Progenitor cell of endocrine pancreas (in vitro differentiated cells): ENCODE measurements at regions not wholly inside any gene's neighbourhood (a gene's known extent, or its start where the extent isn't known, plus 50 kb on each side); places are given as distances from the start of the nearest gene placed in this dataset.

Source experiments
- DNase-seq: peaks from one replicate; pipeline ENCODE4 v3.0.0; 2021; ENCODE audit warnings: low spot score; ENCODE audit not compliant: unreplicated experiment
- H3K27ac Mint-ChIP-seq: 2 replicates; pipeline ENCODE4 v1.8.0; 2021; ENCODE audit warnings: mild to moderate bottlenecking, moderate library complexity, mixed read lengths
- H3K27me3 Mint-ChIP-seq: 2 replicates; pipeline ENCODE4 v1.8.0; 2021; ENCODE audit warnings: mixed read lengths
- H3K36me3 Mint-ChIP-seq: 2 replicates; pipeline ENCODE4 v1.8.0; 2022; ENCODE audit warnings: mixed read lengths; ENCODE audit not compliant: insufficient read depth
- H3K4me1 Mint-ChIP-seq: 2 replicates; pipeline ENCODE4 v1.8.0; 2021; ENCODE audit warnings: low read depth, mixed read lengths
- H3K4me3 Mint-ChIP-seq: 2 replicates; pipeline ENCODE4 v1.8.0; 2021; ENCODE audit warnings: low read depth, mild to moderate bottlenecking, moderate library complexity, mixed read lengths
- H3K9me3 Mint-ChIP-seq: 2 replicates; pipeline ENCODE4 v1.8.0; 2021; ENCODE audit warnings: low read depth, mixed read lengths
- TF ChIP-seq, protein P1 (sequence below): fragments of 200-600 bp; sonication (generic); IDR thresholded peaks from one replicate; pipeline ENCODE4 v1.5.0; 2021; ENCODE audit warnings: antibody characterized with exemption, mild to moderate bottlenecking; ENCODE audit not compliant: unreplicated experiment

DNA sequence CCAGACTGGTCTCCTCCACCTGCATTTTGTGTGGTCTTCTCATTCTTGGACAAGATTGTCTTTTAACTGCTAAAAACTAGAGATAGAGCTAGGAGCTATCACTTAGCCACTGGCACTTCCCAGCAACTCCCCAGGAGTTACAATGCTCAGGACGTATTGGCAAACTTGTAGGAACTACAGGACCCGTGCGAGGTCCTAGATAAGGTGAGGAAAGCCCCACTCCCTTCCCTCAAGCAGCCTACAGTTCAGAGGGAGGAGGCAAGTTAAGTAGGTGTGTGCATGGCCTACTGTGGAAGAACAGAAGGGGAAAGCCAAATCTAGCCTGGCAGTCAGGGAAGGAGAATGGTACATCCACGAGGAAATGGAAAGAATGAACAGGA lies 504.7 kb upstream of the PROK2 start:
- H3K27ac Mint-ChIP-seq, result no peak overlapping the region

DNA sequence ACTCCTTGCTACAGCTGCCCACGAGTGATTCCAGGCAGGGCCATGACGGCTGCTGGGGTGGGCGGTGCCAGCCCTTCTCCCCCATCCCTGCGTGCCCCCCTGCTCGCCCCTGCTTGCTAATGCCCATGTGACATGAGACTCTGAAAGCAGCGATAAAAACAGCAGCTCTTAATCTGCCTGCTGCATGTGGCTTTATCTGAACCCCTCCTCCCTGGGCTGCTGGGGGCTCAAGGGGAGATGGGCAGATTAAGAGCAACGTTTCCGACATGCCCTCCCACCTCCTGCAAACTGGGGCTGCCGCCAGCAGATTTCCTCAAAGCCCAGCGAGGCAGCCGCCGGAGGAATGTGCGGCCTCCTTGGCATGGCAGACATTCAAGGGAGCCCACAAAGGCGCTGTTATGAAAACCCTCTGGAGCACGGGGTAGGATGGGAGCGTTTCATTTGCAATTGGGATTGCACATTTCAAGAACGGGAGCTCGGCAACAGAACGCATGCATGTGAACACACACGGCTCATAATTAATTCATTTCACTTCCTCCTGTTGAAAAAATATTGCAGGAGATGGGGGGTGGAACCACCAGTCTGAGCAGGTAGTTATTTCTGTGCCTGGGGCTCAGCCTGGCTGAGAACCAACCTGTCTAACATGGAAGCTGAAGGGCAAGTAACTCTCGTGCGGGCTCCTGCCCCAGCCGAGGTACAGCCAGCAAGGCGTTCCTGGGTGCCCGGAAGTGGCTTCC lies 504.2 kb upstream of the PROK2 start:
- TF ChIP-seq, protein P1, sequence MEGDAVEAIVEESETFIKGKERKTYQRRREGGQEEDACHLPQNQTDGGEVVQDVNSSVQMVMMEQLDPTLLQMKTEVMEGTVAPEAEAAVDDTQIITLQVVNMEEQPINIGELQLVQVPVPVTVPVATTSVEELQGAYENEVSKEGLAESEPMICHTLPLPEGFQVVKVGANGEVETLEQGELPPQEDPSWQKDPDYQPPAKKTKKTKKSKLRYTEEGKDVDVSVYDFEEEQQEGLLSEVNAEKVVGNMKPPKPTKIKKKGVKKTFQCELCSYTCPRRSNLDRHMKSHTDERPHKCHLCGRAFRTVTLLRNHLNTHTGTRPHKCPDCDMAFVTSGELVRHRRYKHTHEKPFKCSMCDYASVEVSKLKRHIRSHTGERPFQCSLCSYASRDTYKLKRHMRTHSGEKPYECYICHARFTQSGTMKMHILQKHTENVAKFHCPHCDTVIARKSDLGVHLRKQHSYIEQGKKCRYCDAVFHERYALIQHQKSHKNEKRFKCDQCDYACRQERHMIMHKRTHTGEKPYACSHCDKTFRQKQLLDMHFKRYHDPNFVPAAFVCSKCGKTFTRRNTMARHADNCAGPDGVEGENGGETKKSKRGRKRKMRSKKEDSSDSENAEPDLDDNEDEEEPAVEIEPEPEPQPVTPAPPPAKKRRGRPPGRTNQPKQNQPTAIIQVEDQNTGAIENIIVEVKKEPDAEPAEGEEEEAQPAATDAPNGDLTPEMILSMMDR, result no peak
- Mint-ChIP-seq H3K27me3 (peaks cover 27% of the 10 kb centered on the region), H3K27ac (no peak overlapping the region), H3K4me1 (peaks cover 3% of the 10 kb centered on the region), H3K36me3 (no peaks in the 10 kb centered on the region), H3K9me3 (peaks cover 3% of the 10 kb centered on the region), H3K4me3 (no peak overlapping the region)
- DNase-seq, result no peak

More for the DNA sequence above, 504.7 kb upstream of the PROK2 start:
- TF ChIP-seq, protein P1, result no peak
- peaks cover 3% of the 10 kb centered on the region for H3K9me3 Mint-ChIP-seq
- H3K36me3 Mint-ChIP-seq, result no peaks in the 10 kb centered on the region
- no peak overlapping the region for H3K4me3 Mint-ChIP-seq
- H3K4me1 Mint-ChIP-seq, result peaks cover 3% of the 10 kb centered on the region
- H3K27me3 Mint-ChIP-seq, result peaks cover 32% of the 10 kb centered on the region
- DNase-seq, result no peak

DNA sequence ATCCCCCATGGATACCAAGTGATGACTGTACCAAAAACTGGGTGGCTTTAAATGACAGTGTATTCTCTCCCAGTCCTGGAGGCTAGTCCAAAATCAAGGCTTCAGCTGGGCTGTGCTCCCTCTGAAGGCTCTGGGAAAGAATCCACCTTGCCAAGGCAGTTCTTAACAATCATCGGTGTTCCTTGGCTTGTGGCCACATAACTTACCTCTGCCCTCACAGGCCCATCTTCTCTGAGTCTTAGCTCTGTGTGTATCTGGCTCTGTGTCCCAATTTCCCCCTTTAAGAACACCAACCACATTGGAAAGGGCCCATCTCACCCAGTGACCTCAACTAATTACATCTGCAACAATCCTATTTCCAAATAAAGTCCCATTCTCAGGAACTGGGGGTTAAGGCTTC lies 503.0 kb upstream of the PROK2 start:
- peaks cover 5% of the 10 kb centered on the region for H3K9me3 Mint-ChIP-seq
- peaks cover 26% of the 10 kb centered on the region for H3K27me3 Mint-ChIP-seq
- no peak overlapping the region for H3K4me3 Mint-ChIP-seq
- TF ChIP-seq, protein P1, result no peak
- H3K36me3 Mint-ChIP-seq, result no peaks in the 10 kb centered on the region
- H3K27ac Mint-ChIP-seq, result no peak overlapping the region
- H3K4me1 Mint-ChIP-seq, result peaks cover 3% of the 10 kb centered on the region
- no peak for DNase-seq

DNA sequence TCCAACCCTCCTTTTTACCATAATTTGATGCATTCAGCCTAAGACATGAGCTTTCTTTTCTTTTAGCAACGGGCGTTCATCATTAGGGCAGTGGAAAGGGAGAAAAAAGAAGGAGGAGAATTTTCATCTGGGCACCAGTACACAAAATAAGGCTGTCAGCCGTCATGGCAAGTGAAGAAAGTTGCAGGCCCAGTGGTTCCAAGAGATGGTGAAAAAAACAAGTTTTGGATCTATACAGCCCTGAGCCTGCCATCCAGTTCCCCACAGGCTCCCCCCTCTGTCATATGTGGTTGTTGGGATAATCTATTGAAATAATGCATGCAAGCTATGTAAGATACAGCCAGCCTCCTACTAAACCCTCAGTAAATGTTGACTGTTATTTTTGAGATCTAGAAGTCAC lies 500.6 kb upstream of the PROK2 start:
- H3K4me1 Mint-ChIP-seq, result peaks cover 3% of the 10 kb centered on the region
- H3K4me3 Mint-ChIP-seq, result no peak overlapping the region
- TF ChIP-seq, protein P1, result no peak
- DNase-seq, result no peak
- H3K27ac Mint-ChIP-seq, result no peak overlapping the region
- no peaks in the 10 kb centered on the region for H3K36me3 Mint-ChIP-seq
- peaks cover 6% of the 10 kb centered on the region for H3K9me3 Mint-ChIP-seq
- H3K27me3 Mint-ChIP-seq, result peaks cover 20% of the 10 kb centered on the region

DNA sequence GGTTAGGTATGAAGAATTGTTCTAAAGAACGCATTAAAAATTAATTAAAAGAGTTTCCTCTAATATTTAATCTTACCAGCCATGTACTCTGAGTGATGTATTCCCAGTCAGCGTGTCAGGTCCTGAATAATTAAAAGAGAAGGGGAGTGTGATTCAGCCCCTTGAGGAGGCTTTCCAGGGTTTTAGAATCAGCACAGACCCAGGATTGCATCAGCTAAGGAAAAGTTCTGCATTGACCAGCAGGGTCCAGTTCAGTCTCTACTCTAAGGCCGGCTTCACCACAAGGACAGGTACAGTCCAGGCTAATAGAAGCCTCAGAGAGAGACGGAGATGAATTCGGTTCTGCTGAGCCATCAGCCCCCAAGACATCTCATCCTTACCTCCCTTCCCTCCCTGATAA lies 499.5 kb upstream of the PROK2 start:
- Mint-ChIP-seq H3K36me3 (no peaks in the 10 kb centered on the region), H3K4me3 (no peak overlapping the region), H3K27ac (no peak overlapping the region), H3K9me3 (peaks cover 3% of the 10 kb centered on the region), H3K4me1 (peaks cover 3% of the 10 kb centered on the region), H3K27me3 (peaks cover 17% of the 10 kb centered on the region)
- TF ChIP-seq, protein P1, result no peak
- DNase-seq, result no peak
